SK-N-SH treated with all-trans-retinoic acid at 6 μM for 48 hours (cell line): ENCODE measurements at regions not wholly inside any gene's neighbourhood (a gene's known extent, or its start where the extent isn't known, plus 50 kb on each side); places are given as distances from the start of the nearest gene placed in this dataset.

Experiments used
- ATAC-seq: fragments of 200-7000 bp; cut with Tn5 transposase; 3 replicates; pipeline ENCODE4 v1.9.1; 2020; ENCODE audit warnings: mild to moderate bottlenecking, moderate library complexity
- ARNTL ChIP-seq: fragments of 450-650 bp; formaldehyde crosslinking; IDR thresholded peaks from 2 replicates; pipeline ENCODE4 v1.5.0; 2020; ENCODE audit warnings: low read depth, mild to moderate bottlenecking, moderate library complexity, borderline replicate concordance
- BACH2 ChIP-seq: fragments of 250-450 bp; sonication (Bioruptor Pico); IDR thresholded peaks from 2 replicates; pipeline ENCODE4 v1.9.0; 2021; ENCODE audit warnings: mild to moderate bottlenecking, borderline replicate concordance
- CSDC2 ChIP-seq: fragments of 250-450 bp; sonication (Bioruptor Pico); IDR thresholded peaks from 2 replicates; pipeline ENCODE4 v1.5.0; 2020; ENCODE audit warnings: mild to moderate bottlenecking, moderate library complexity
- CSRNP3 ChIP-seq: fragments of 250-450 bp; sonication (Bioruptor Pico); IDR thresholded peaks from 2 replicates; pipeline ENCODE4 v1.5.1; 2021; ENCODE audit warnings: mild to moderate bottlenecking, moderate library complexity
- ESRRG ChIP-seq: fragments of 250-450 bp; sonication (Bioruptor Pico); IDR thresholded peaks from 2 replicates; pipeline ENCODE4 v1.6.1; 2021; ENCODE audit warnings: mild to moderate bottlenecking
- GLIS3 ChIP-seq: fragments of 250-450 bp; sonication (Bioruptor Pico); IDR thresholded peaks from 2 replicates; pipeline ENCODE4 v1.5.0; 2020; ENCODE audit warnings: mild to moderate bottlenecking, moderate library complexity
- OSR1 ChIP-seq: fragments of 250-450 bp; sonication (Bioruptor Pico); IDR thresholded peaks from 2 replicates; pipeline ENCODE4 v1.8.0; 2022; ENCODE audit warnings: moderate library complexity, mild to moderate bottlenecking, inconsistent platforms
- PATZ1 ChIP-seq: fragments of 250-450 bp; sonication (Bioruptor Pico); IDR thresholded peaks from 2 replicates; pipeline ENCODE4 v1.8.0; 2020; ENCODE audit warnings: mild to moderate bottlenecking, moderate library complexity, borderline replicate concordance
- POU6F1 ChIP-seq: fragments of 250-450 bp; sonication (Bioruptor Pico); IDR thresholded peaks from 2 replicates; pipeline ENCODE4 v1.8.0; 2021; ENCODE audit warnings: low read depth, mild to moderate bottlenecking, moderate library complexity, borderline replicate concordance
- PPARA ChIP-seq: fragments of 250-450 bp; sonication (Bioruptor Pico); IDR thresholded peaks from 2 replicates; pipeline ENCODE4 v1.5.0; 2020; ENCODE audit warnings: mild to moderate bottlenecking, borderline replicate concordance
- RARB ChIP-seq: fragments of 250-450 bp; sonication (Bioruptor Pico); IDR thresholded peaks from 2 replicates; pipeline ENCODE4 v1.8.0; 2021; ENCODE audit warnings: mild to moderate bottlenecking, moderate library complexity
- SNAI2 ChIP-seq: fragments of 250-450 bp; sonication (Bioruptor Pico); IDR thresholded peaks from 2 replicates; pipeline ENCODE4 v1.5.0; 2020; ENCODE audit warnings: mild to moderate bottlenecking, moderate library complexity
- TCF4 ChIP-seq: fragments of 250-450 bp; sonication (Bioruptor Pico); IDR thresholded peaks from 2 replicates; pipeline ENCODE4 v1.8.0; 2021; ENCODE audit warnings: mild to moderate bottlenecking, moderate library complexity, borderline replicate concordance
- ZC3H10 ChIP-seq: fragments of 250-450 bp; sonication (Bioruptor Pico); IDR thresholded peaks from 2 replicates; pipeline ENCODE4 v1.5.1; 2021; ENCODE audit warnings: mild to moderate bottlenecking, moderate library complexity
- ZFP3 ChIP-seq: fragments of 250-450 bp; sonication (Bioruptor Pico); IDR thresholded peaks from 2 replicates; pipeline ENCODE4 v1.5.0; 2020; ENCODE audit warnings: mild to moderate bottlenecking, moderate library complexity
- ZFP30 ChIP-seq: fragments of 450-650 bp; formaldehyde crosslinking; IDR thresholded peaks from 2 replicates; pipeline ENCODE4 v1.5.0; 2022; ENCODE audit warnings: mild to moderate bottlenecking, moderate library complexity
- ZNF565 ChIP-seq: fragments of 450-650 bp; formaldehyde crosslinking; conservative IDR thresholded peaks from 2 replicates; pipeline ENCODE4 v1.5.0; 2020; ENCODE audit warnings: low read depth, mild to moderate bottlenecking, moderate library complexity
- ZNF70 ChIP-seq: fragments of 450-650 bp; formaldehyde crosslinking; IDR thresholded peaks from 2 replicates; pipeline ENCODE4 v1.5.0; 2020; ENCODE audit warnings: mild to moderate bottlenecking, moderate library complexity
- ZNF8 ChIP-seq: fragments of 450-650 bp; formaldehyde crosslinking; IDR thresholded peaks from 2 replicates; pipeline ENCODE4 v1.5.0; 2020; ENCODE audit warnings: mild to moderate bottlenecking, moderate library complexity
- TF ChIP-seq, protein P1 (sequence below): fragments of 250-450 bp; sonication (Bioruptor Pico); IDR thresholded peaks from 2 replicates; pipeline ENCODE4 v1.5.0; 2020; ENCODE audit warnings: mild to moderate bottlenecking, moderate library complexity

- no peak for TF ChIP-seq CSRNP3 (CRISPR knock-in tag)
- TF ChIP-seq SNAI2 (CRISPR knock-in tag): no peak
- TF ChIP-seq RARB: no peak
- TF ChIP-seq TCF4 (CRISPR knock-in tag): no peak
- no peak for TF ChIP-seq PPARA (CRISPR knock-in tag)
- no peak for TF ChIP-seq CSDC2 (CRISPR knock-in tag)
- no peak for TF ChIP-seq ZNF70 (CRISPR knock-in tag)
- TF ChIP-seq, all 23 proteins: peak for 0
- no peak for ATAC-seq
Observed at GRCh38 chr4:116088771-116089170, 975.4 kb upstream of the NDST4 start.

- no peak for TF ChIP-seq SNAI2 (CRISPR knock-in tag)
- TF ChIP-seq, all 23 proteins: peak for 0
- no peak for ATAC-seq
Observed at GRCh38 chr4:116082808-116083366, 969.5 kb upstream of the NDST4 start.

DNA sequence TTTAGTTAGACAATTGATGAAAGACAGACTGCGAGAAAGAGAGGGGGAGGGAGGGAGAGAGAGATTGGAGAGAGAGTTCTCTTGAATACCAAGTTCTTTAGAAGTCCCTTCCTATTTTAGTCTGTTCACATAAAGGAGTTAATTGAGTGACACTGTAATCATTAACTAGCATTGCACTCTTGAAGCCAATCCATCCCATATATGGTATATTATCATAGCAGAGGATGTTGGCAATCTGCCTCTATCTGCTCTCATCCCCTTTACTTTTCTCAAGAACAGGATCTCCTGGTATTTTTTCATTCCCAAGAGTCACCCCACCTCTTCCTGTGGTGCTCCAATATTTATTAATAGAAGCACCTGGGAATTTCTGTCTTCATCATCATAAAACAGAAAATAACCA is 959.6 kb upstream of the NDST4 start:
- no peak for TF ChIP-seq SNAI2 (CRISPR knock-in tag)
- TF ChIP-seq ZNF8 (CRISPR knock-in tag): no peak
- no peak for TF ChIP-seq POU6F1 (CRISPR knock-in tag)
- TF ChIP-seq ESRRG: no peak
- no peak for TF ChIP-seq ARNTL (CRISPR knock-in tag)
- TF ChIP-seq ZFP3 (CRISPR knock-in tag): no peak
- no peak for TF ChIP-seq ZNF565 (CRISPR knock-in tag)
- TF ChIP-seq PATZ1 (CRISPR knock-in tag): no peak
- TF ChIP-seq OSR1: no peak
- TF ChIP-seq TCF4 (CRISPR knock-in tag): no peak
- TF ChIP-seq BACH2: no peak
- TF ChIP-seq, protein P1, sequence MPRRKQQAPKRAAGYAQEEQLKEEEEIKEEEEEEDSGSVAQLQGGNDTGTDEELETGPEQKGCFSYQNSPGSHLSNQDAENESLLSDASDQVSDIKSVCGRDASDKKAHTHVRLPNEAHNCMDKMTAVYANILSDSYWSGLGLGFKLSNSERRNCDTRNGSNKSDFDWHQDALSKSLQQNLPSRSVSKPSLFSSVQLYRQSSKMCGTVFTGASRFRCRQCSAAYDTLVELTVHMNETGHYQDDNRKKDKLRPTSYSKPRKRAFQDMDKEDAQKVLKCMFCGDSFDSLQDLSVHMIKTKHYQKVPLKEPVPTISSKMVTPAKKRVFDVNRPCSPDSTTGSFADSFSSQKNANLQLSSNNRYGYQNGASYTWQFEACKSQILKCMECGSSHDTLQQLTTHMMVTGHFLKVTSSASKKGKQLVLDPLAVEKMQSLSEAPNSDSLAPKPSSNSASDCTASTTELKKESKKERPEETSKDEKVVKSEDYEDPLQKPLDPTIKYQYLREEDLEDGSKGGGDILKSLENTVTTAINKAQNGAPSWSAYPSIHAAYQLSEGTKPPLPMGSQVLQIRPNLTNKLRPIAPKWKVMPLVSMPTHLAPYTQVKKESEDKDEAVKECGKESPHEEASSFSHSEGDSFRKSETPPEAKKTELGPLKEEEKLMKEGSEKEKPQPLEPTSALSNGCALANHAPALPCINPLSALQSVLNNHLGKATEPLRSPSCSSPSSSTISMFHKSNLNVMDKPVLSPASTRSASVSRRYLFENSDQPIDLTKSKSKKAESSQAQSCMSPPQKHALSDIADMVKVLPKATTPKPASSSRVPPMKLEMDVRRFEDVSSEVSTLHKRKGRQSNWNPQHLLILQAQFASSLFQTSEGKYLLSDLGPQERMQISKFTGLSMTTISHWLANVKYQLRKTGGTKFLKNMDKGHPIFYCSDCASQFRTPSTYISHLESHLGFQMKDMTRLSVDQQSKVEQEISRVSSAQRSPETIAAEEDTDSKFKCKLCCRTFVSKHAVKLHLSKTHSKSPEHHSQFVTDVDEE: no peak
- no peak for ATAC-seq

- no peak for TF ChIP-seq TCF4 (CRISPR knock-in tag)
- no peak for TF ChIP-seq ZC3H10 (CRISPR knock-in tag)
- no peak for TF ChIP-seq CSDC2 (CRISPR knock-in tag)
- no peak for TF ChIP-seq ZNF70 (CRISPR knock-in tag)
- no peak for TF ChIP-seq PATZ1 (CRISPR knock-in tag)
- TF ChIP-seq ZNF565 (CRISPR knock-in tag): no peak
- TF ChIP-seq ZFP30 (CRISPR knock-in tag): no peak
- no peak for TF ChIP-seq PPARA (CRISPR knock-in tag)
- no peak for TF ChIP-seq ARNTL (CRISPR knock-in tag)
- TF ChIP-seq GLIS3: no peak
- TF ChIP-seq ZNF8 (CRISPR knock-in tag): no peak
- TF ChIP-seq POU6F1 (CRISPR knock-in tag): no peak
- ATAC-seq: no peak
Observed at GRCh38 chr4:116070283-116070682, 956.9 kb upstream of the NDST4 start.
